ENCODE measurements at regions not wholly inside any gene's neighbourhood (a gene's known extent, or its start where the extent isn't known, plus 50 kb on each side); places are given as distances from the start of the nearest gene placed in this dataset.

DNA sequence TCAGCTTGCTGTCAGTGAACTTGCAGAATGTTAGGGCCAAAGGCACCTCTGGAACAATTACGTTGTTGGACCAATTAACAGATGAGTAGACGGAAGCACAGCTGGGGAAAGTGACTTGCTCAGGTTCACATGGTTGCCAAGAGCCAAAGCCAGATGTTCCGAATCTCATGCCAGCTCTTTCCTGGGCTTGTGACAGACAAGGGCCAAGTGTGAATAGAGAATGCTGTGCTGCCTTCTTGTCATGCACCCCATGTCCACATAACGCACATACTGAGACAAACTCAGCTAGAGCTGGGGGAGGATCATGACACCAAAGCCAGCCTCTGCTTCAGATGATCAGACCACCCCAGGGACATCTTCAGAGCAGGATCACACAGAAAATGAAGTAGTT is 616.3 kb downstream of the INSC start:
- DNase-seq (ENCODE audit: low read depth), result no peak

- no peak for DNase-seq (ENCODE audit: low read depth)
Observed at GRCh38 chr11:15735706-15736105, 620.6 kb downstream of the SOX6 start.

DNA sequence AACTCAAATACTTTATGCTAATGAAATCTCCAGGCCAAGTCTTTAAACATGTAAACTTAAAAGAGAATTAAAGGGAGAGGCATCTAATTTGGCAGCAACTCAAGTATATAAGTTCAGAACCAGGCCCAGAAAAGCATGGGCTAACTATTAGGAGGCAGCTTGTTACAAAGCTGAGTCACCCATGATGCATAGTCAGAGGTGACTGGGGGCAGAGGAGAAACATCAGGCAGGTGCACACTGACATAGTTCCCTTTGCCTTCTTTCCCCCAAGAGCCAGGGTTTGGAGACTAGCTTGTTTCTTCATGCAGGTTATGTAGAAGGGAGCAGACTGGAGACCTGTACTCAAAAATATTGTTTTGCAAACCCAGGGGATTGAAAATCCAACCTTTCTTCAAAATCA is 619.0 kb downstream of the SOX6 start:
- DNase-seq (ENCODE audit: low read depth), result no peak

- DNase-seq (ENCODE audit: low read depth), result no peak
Observed at GRCh38 chr11:15738931-15739330, 617.4 kb downstream of the SOX6 start.

- no peak for DNase-seq (ENCODE audit: low read depth)
Observed at GRCh38 chr11:15742626-15743519, 613.5 kb downstream of the SOX6 start.

GRCh38 chr11:15744693-15745092 is 611.7 kb downstream of the SOX6 start:
- no peak for DNase-seq (ENCODE audit: low read depth)

DNA sequence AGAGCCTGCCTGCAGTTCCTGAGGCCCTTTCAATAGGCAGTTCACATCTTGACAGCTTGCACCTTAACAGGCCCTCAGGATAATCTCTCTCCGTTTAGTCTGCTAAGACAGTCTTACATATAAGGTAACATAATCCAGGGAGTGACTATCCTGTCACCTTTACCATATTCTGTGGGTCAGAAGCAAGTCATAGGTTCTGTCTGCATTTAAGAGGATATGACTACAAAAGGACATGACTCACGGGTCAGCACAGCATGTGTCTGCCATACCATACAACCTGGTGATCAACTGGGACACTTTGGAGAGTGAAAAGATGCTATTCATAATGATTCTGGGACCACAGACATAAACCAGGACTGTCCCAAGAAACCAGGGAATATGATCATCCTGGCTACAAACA is 611.1 kb downstream of the SOX6 start:
- no peak for DNase-seq (ENCODE audit: low read depth)

DNA sequence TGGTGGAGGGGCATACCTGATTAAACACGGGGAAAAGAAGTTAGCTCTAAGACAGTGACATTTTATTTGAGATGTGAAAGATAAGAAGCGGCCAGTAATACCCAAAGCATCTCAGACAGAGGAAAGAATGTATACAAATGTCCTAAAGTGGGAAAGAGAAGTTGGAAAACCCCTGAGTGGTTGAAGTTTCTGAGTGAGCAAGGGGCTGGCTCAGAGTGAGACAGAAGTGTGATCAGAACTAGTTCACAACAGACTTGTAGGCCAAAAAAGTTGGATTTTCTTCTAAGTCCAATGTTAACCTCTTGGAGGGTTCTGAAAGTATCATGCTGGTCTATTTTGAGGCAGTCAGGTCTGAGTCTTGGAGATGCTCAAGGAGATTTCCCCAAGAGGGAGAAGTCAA is 608.7 kb downstream of the SOX6 start:
- DNase-seq (ENCODE audit: low read depth), result no peak

DNA sequence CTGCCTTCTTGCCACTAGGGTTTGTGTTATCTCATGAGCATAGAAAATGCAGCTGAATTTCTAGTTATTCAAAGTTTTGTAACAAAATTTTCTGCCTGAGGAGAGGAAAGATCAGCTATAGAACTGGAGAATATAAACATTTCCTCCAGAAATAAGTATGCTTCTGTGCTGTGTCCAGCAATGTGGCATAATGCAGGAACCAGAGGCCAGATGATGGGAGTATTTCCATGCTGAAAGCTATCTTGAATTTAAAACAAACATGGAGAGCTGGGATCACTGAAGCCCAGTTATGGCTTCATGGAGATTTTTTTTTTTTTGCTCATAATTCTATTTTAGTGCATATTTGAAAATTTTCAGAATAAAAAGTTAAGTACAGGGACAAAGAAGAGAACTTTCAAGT is 608.2 kb downstream of the SOX6 start:
- no peak for DNase-seq (ENCODE audit: low read depth)

DNA sequence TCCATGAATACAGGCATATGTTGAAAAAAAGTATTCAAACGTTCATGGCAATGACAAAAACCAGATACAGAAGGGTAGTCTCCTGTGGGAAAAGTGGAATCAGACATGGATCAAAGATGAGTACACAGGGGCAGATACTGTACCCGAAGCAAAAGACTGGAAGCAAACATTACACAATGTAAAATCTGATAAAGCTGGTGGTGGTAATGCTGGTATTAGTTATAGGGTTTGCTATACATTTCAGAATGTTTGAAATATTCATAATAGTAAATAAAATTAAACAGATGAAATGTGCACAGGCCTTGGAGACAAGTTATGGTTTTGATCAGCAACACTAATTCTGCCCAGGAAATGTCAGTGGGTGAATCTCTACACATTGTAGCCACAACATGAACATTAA is 607.6 kb downstream of the SOX6 start:
- no peak for DNase-seq (ENCODE audit: low read depth)

DNA sequence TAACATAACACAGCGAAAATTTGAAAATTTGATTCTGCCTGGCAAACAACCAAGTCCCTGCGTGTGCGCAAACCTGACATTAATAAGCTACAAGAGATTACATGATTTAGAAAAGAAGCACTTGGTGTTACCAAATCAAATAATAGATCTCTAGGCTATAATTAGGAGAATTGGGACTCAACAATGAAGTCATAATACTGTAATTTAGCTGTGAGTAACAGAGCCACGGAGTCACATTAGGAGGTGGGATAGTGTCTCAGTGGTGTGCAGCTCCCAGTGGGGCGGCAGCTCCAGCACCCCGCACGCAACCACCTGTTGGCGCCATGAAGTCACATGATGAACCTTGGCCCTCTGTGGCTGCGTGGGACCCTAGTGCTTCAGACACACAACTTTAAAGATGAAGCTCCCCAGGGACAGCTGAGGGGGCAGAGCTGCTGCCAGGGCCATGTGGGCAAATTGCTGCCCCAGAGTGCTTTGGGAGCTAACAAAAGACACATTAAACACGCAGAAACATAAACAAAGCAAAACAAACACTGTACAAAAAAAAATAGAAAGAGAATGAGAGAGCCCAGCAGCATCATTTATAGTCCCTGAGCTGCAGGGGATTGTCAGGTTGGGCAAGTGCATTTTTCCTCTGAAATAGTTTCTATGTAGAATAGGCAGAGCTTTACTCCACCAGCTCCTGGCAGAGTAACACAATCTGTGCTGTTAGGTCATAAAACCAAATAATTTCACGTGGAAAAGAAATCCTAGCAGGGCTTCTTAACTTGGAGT is 605.6 kb downstream of the SOX6 start:
- no peak for DNase-seq (ENCODE audit: low read depth)

DNA sequence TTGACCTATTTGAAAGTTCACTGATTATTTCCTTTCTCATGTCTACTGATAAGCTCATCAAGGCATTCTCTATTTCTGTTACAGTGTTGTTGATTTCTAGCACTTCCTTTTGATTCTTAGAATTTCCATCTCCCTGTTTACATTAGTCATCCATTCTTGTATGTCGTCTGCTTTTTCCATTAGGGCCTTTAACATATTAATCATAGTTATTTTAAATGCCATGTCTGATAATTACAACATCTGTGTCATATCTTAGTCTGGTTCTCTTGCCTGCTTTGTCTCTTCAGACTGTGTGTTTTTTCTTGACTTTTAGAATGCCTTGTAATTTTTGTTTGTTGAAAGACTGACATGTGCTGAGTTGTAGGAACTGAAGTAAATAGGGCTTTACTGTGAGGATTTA is 602.1 kb downstream of the SOX6 start:
- no peak for DNase-seq (ENCODE audit: low read depth)

- DNase-seq (ENCODE audit: low read depth), result no peak
Observed at GRCh38 chr11:15757048-15757698, 599.2 kb downstream of the SOX6 start.

GRCh38 chr11:15758857-15759465 is 597.4 kb downstream of the SOX6 start:
- DNase-seq (ENCODE audit: low read depth), result no peak

DNA sequence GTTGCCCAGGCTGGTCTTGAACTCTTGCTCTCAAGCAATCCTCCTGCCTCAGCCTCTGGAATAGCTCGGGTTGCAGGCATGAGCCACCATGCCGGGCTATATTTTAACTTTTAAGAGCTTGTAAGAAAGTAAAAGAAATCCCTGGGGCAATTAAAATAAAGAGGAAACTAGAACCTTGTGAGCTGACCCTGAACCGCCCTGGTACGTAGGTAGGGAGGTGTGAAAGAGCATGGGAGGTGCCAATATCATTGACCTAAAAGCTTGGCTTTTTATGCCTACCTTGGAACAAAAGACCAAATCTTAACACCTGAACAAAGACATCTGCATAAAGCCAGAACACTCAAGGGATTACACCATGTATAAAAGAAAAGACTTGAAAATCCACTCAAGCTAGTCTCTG is 595.1 kb downstream of the SOX6 start:
- no peak for DNase-seq (ENCODE audit: low read depth)

- DNase-seq (ENCODE audit: low read depth), result no peak
Observed at GRCh38 chr11:15764326-15764725, 592.0 kb downstream of the SOX6 start.

DNA sequence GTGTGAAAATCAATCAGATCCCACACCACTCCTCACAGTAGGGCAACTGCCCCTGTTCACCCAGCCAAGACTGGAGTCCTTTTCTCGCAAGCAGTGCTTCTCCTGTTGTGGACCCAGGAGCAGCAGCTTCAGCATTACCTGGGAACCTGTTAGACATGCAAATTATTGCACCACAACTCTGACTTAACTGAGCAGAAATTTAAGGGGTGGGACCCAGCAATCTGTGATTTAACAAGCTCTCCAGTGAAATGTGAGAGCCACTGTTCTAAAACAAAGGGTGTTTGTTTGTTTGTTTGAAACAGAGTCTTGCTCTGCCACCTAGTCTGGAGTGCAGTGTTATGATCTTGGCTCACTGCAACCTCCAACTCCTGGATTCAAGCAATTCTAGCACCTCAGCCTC is 591.4 kb downstream of the SOX6 start:
- DNase-seq (ENCODE audit: low read depth), result no peak

DNA sequence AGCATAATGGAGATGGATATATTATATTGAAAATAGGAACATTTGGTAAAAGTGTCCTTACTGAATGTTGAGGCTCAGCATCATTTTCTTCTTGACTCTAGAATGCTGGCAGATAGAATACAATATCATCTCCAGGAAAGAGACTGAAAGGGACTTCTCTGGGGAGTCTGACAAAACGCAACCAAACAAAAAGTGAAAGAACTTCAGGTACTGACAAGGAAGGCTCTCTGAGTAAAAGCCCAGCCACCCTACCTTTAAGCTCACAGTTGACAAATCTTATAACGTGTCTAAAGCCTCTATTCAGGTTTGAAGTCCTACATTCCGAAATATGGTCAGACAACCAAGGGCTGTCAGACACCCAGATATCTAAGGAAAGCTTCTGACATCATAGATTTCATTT is 590.8 kb downstream of the SOX6 start:
- DNase-seq (ENCODE audit: low read depth), result no peak

- DNase-seq (ENCODE audit: low read depth), result no peak
Observed at GRCh38 chr11:15768321-15768720, 588.0 kb downstream of the SOX6 start.

DNA sequence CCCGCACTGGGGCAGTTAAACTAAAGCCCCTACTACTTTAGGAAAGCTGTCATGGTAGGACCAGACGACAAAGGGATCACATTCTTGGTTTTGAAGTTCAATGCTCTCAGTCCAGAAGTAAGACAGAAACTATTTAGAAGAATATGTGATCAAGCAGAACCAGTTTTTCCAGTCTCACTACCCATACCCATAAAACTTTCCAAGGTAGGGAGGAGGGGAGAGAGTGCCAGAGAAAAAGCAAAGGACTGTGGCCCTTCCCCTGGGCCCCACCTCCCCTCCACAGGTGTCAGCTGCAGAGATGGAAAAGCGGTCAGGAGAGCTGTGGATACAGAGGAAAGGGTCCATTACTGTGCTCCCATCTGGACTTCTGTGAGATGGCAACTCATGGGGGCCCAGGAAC is 587.1 kb downstream of the SOX6 start:
- no peak for DNase-seq (ENCODE audit: low read depth)

DNA sequence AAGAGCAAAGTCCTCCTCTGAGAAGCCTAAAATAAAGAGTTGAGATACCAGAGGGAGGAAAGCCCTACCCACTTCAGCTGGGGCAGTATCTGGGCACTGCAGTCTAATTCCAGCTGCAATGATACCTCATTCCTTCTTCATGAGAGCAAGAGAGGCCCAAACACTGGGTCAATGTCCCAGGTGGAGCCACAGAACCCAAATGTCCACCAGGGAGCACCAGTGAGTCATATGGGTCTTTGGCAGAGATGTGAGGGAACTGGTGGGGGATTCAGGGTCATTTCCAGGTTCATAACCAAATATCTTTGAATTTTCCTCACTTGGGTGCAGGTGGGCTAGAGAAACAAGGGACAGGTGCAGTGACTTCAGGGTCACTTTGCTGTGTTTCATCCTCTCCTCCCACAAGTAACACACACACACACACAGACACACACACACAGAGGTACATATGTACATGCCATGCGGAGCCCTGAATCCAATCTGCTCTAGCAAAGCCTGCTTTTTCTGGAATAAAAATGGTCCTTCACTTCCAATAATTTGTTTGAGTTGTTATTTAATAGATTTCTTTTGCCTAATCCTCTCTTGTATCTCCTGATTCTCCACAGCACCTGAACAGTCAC is 585.4 kb downstream of the SOX6 start:
- no peak for DNase-seq (ENCODE audit: low read depth)

DNA sequence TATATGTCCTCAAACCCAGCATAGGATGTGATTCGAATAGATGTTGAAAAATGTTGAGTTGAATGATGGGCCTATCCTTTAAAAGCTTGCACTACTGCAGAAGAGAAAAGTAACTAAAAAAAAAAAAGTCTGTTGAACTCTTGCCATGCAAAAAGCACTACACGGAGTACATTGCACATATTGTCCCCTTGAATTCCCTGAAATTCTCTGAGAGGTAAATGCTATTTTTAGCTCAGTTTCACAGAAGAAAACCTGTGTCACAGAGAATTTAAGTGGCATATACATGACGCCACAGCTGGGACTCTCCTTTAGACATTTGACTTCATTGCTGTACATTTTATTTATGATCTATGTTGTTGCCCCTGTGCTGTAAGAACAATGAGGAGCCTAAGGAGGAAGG is 583.8 kb downstream of the SOX6 start:
- DNase-seq (ENCODE audit: low read depth), result no peak
